ENCODE measurements at regions not wholly inside any gene's neighbourhood (a gene's known extent, or its start where the extent isn't known, plus 50 kb on each side); places are given as distances from the start of the nearest gene placed in this dataset.

GRCh38 chr5:118605761-118606160, 382.6 kb downstream of the DTWD2 start:
- no peaks in the 10 kb centered on the region for H3K27me3 Mint-ChIP-seq (ENCODE audit: insufficient read depth, low read depth)

GRCh38 chr5:118604106-118604505, 384.2 kb downstream of the DTWD2 start:
- Histone ChIP-seq H3K4me2 (no peak overlapping the region), H3K4me1 (no peaks in the 10 kb centered on the region), H2AFZ (replicated peaks) (no peak overlapping the region), H3K36me3 (no peaks in the 10 kb centered on the region), H3F3A (ENCODE audit: low read depth) (no peaks in the 10 kb centered on the region), H3K4me3 (no peak overlapping the region), H3K79me2 (ENCODE audit: low read depth) (no peaks in the 10 kb centered on the region), H3K9ac (no peak overlapping the region), H3K9me3 (ENCODE audit: low read depth) (no peaks in the 10 kb centered on the region), H4K20me1 (ENCODE audit: low read depth) (no peaks in the 10 kb centered on the region), H3K27me3 (no peaks in the 10 kb centered on the region), H3K27ac (no peak overlapping the region)
- no peak for DNase-seq (ENCODE audit: low spot score)
- H3K9me3 Mint-ChIP-seq: peaks cover 6% of the 10 kb centered on the region
- H3K4me1 Mint-ChIP-seq: no peaks in the 10 kb centered on the region
- H3K36me3 Mint-ChIP-seq: no peaks in the 10 kb centered on the region
- TF ChIP-seq CTCF (IDR thresholded peaks at IDR 0.05) (no peak), EZH2 (IDR thresholded peaks at IDR 0.05) (no peak), EZH2phosphoT487 (IDR thresholded peaks at IDR 0.05) (no peak)
- H3K27me3 Mint-ChIP-seq (ENCODE audit: insufficient read depth, low read depth): no peaks in the 10 kb centered on the region
- no peak overlapping the region for H3K27ac Mint-ChIP-seq
- H3K4me3 Mint-ChIP-seq: no peak overlapping the region

More at GRCh38 chr5:118605761-118606160, 382.6 kb downstream of the DTWD2 start:
- H3K4me1 ChIP-seq: no peaks in the 10 kb centered on the region
- no peaks in the 10 kb centered on the region for H3K36me3 Mint-ChIP-seq
- no peaks in the 10 kb centered on the region for H3K27me3 ChIP-seq
- H3K9me3 ChIP-seq (ENCODE audit: low read depth): no peaks in the 10 kb centered on the region
- H3K4me2 ChIP-seq: no peak overlapping the region
- no peak overlapping the region for H3K9ac ChIP-seq
- no peaks in the 10 kb centered on the region for H3K79me2 ChIP-seq (ENCODE audit: low read depth)
- no peaks in the 10 kb centered on the region for H3K4me1 Mint-ChIP-seq
- H3K4me3 Mint-ChIP-seq: no peak overlapping the region
- no peak overlapping the region for H3K27ac ChIP-seq
- H3K27ac Mint-ChIP-seq: no peak overlapping the region
- TF ChIP-seq EZH2phosphoT487 (IDR thresholded peaks at IDR 0.05) (no peak), CTCF (IDR thresholded peaks at IDR 0.05) (no peak), EZH2 (IDR thresholded peaks at IDR 0.05) (no peak)
- H3F3A ChIP-seq (ENCODE audit: low read depth): no peaks in the 10 kb centered on the region
- H3K9me3 Mint-ChIP-seq: peaks cover 2% of the 10 kb centered on the region
- no peak for DNase-seq (ENCODE audit: low spot score)
- H2AFZ ChIP-seq (replicated peaks): no peak overlapping the region
- H3K4me3 ChIP-seq: no peak overlapping the region
- no peaks in the 10 kb centered on the region for H4K20me1 ChIP-seq (ENCODE audit: low read depth)
- no peaks in the 10 kb centered on the region for H3K36me3 ChIP-seq

DNA sequence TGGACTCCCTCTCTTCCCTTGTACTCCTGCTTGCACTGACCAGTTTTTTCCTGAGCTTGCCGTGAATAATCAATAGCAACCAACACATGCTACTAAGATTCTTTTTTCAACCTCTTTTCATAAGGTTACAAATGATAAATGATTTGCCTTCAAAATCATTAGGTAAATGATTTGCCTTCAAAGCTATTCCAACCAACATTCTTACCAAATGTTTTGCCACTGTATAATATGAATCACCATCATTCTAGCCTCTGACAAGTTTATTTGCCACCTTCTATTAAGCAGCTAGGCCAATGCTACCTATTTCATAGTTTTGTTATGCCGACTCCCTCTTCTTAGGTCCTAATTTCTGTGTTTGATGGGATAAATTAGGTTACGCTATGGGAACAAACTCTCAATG, 385.1 kb downstream of the DTWD2 start:
- no peaks in the 10 kb centered on the region for H4K20me1 ChIP-seq (ENCODE audit: low read depth)
- H3K4me2 ChIP-seq: no peak overlapping the region
- Mint-ChIP-seq H3K27me3 (ENCODE audit: insufficient read depth, low read depth) (no peaks in the 10 kb centered on the region), H3K4me3 (no peak overlapping the region), H3K27ac (no peak overlapping the region), H3K4me1 (peaks cover 2% of the 10 kb centered on the region), H3K9me3 (peaks cover 6% of the 10 kb centered on the region), H3K36me3 (no peaks in the 10 kb centered on the region)
- no peaks in the 10 kb centered on the region for H3K36me3 ChIP-seq
- H2AFZ ChIP-seq (replicated peaks): no peak overlapping the region
- DNase-seq (ENCODE audit: low spot score): no peak
- no peaks in the 10 kb centered on the region for H3K27me3 ChIP-seq
- no peaks in the 10 kb centered on the region for H3K4me1 ChIP-seq
- no peak overlapping the region for H3K9ac ChIP-seq
- H3K9me3 ChIP-seq (ENCODE audit: low read depth): no peaks in the 10 kb centered on the region
- H3K4me3 ChIP-seq: no peak overlapping the region
- TF ChIP-seq EZH2phosphoT487 (IDR thresholded peaks at IDR 0.05) (no peak), CTCF (IDR thresholded peaks at IDR 0.05) (no peak), EZH2 (IDR thresholded peaks at IDR 0.05) (no peak)
- H3F3A ChIP-seq (ENCODE audit: low read depth): no peaks in the 10 kb centered on the region
- no peaks in the 10 kb centered on the region for H3K79me2 ChIP-seq (ENCODE audit: low read depth)
- H3K27ac ChIP-seq: no peak overlapping the region

Measured in neural progenitor cell (in vitro differentiated cells).